CD14-positive monocyte (primary cell): ENCODE measurements at regions not wholly inside any gene's neighbourhood (a gene's known extent, or its start where the extent isn't known, plus 50 kb on each side); places are given as distances from the start of the nearest gene placed in this dataset.

Experiments used
- DNase-seq, 3 donors: peaks; one replicate each; pipeline ENCODE4 v3.0.0-alpha.2; 2011 to 2022
- H2AFZ ChIP-seq: 2 replicates; pipeline ENCODE4 v1.6.0; 2012; ENCODE audit warnings: mild to moderate bottlenecking, low read depth, low read length, inconsistent platforms; ENCODE audit not compliant: insufficient read depth, poor library complexity, severe bottlenecking
- H3K27ac ChIP-seq, 2 donors: 1 replicate in 1 of 2; 2 replicates in 1 of 2; pipeline ENCODE4 v1.5.1; 2012 to 2013; ENCODE audit warnings: low read length in 2 of 2, control low read depth in 1 of 2, inconsistent platforms in 1 of 2, low read depth in 1 of 2, mild to moderate bottlenecking in 1 of 2
- H3K27me3 ChIP-seq, 2 donors: one replicate each; pipeline versions ENCODE4 v1.6.0 to v1.6.1; 2011 to 2013; ENCODE audit warnings: low read length in 2 of 2; ENCODE audit not compliant: control insufficient read depth in 2 of 2, insufficient read depth in 2 of 2
- H3K36me3 ChIP-seq, 2 donors: replicated peaks in 1 of 2; 1 replicate in 1 of 2; 2 replicates in 1 of 2; pipeline versions ENCODE4 v1.5.1 to v1.6.1; 2012 to 2013; ENCODE audit warnings: low read length in 2 of 2, control low read depth in 1 of 2, inconsistent platforms in 1 of 2, mild to moderate bottlenecking in 1 of 2; ENCODE audit not compliant: insufficient read depth in 2 of 2, control insufficient read depth in 1 of 2
- H3K4me1 ChIP-seq, 2 donors: 1 replicate in 1 of 2; 2 replicates in 1 of 2; pipeline versions ENCODE4 v1.5.1 to v1.6.1; 2012 to 2013; ENCODE audit warnings: low read length in 2 of 2, control low read depth in 1 of 2, inconsistent platforms in 1 of 2, mild to moderate bottlenecking in 1 of 2, moderate library complexity in 1 of 2; ENCODE audit not compliant: insufficient read depth in 2 of 2, control insufficient read depth in 1 of 2
- H3K4me2 ChIP-seq: replicated peaks from 2 replicates; pipeline ENCODE3; 2012; ENCODE audit warnings: low read length, moderate library complexity, mild to moderate bottlenecking; ENCODE audit not compliant: poor library complexity, severe bottlenecking; ENCODE audit errors: extremely low read depth
- H3K4me3 ChIP-seq, 3 experiments: fragments of 200-600 bp in 1 of 3; sonication (generic) in 1 of 3; replicated peaks in 1 of 3; 1 replicate in 2 of 3; 2 replicates in 1 of 3; pipeline ENCODE4 v1.5.1; 2011 to 2013; ENCODE audit warnings: low read length in 3 of 3, mild to moderate bottlenecking in 3 of 3, control low read depth in 2 of 3, low read depth in 2 of 3, inconsistent platforms in 1 of 3, moderate library complexity in 1 of 3
- H3K79me2 ChIP-seq: 2 replicates; pipeline ENCODE4 v1.6.0; 2012; ENCODE audit warnings: mild to moderate bottlenecking, control low read depth, inconsistent platforms, low read length, moderate library complexity; ENCODE audit not compliant: insufficient read depth
- H3K9ac ChIP-seq: 2 replicates; pipeline ENCODE4 v1.6.0; 2017; ENCODE audit warnings: low read length, mild to moderate bottlenecking; ENCODE audit not compliant: insufficient read depth, poor library complexity, severe bottlenecking
- H3K9me3 ChIP-seq, 2 donors: replicated peaks in 1 of 2; 1 replicate in 1 of 2; 2 replicates in 1 of 2; pipeline versions ENCODE4 v1.5.1 to v1.6.1; 2012 to 2013; ENCODE audit warnings: low read length in 2 of 2, control low read depth in 1 of 2; ENCODE audit not compliant: control insufficient read depth in 1 of 2, insufficient read depth in 1 of 2
- H4K20me1 ChIP-seq: 2 replicates; pipeline ENCODE4 v1.6.0; 2012; ENCODE audit warnings: mild to moderate bottlenecking, low read length, control low read depth, moderate library complexity; ENCODE audit not compliant: insufficient read depth
- H3K27ac Mint-ChIP-seq, 7 donors: one replicate each; pipeline ENCODE4 v1.8.0; 2020; ENCODE audit warnings: mild to moderate bottlenecking in 7 of 7, mixed read lengths in 7 of 7, moderate library complexity in 6 of 7, inconsistent platforms in 2 of 7
- H3K27me3 Mint-ChIP-seq, 3 donors: one replicate each; pipeline ENCODE4 v1.8.0; 2021 to 2022; ENCODE audit warnings: low read depth in 3 of 3, mild to moderate bottlenecking in 3 of 3, mixed read lengths in 3 of 3, moderate library complexity in 3 of 3, inconsistent platforms in 1 of 3
- H3K36me3 Mint-ChIP-seq, 2 donors: one replicate each; pipeline ENCODE4 v1.8.0; 2020; ENCODE audit warnings: mixed read lengths in 2 of 2, inconsistent platforms in 1 of 2, mild to moderate bottlenecking in 1 of 2
- H3K4me1 Mint-ChIP-seq: one replicate; pipeline ENCODE4 v1.8.0; 2020; ENCODE audit warnings: mild to moderate bottlenecking, mixed read lengths
- H3K4me3 Mint-ChIP-seq, 2 donors: one replicate each; pipeline ENCODE4 v1.8.0; 2020; ENCODE audit warnings: mild to moderate bottlenecking in 2 of 2, mixed read lengths in 2 of 2, moderate library complexity in 1 of 2
- H3K9me3 Mint-ChIP-seq, 7 donors: one replicate each; pipeline ENCODE4 v1.8.0; 2020 to 2022; ENCODE audit warnings: mixed read lengths in 7 of 7, mild to moderate bottlenecking in 6 of 7, moderate library complexity in 6 of 7, inconsistent platforms in 2 of 7
- WGBS: methylation state at CpG from one replicate; pipeline ENCODE4 v1.1.5; 2013; ENCODE audit warnings: missing lambda C conversion rate; ENCODE audit not compliant: insufficient coverage; 5-methylcytosine and 5-hydroxymethylcytosine counted together
- intact Hi-C, 2 donors: fragments of 100-400 bp; cut with micrococcal nuclease; formaldehyde crosslinking; loops; one replicate each; pipeline versions ENCODE4 v1.15.0 to v1.15.1; 2023
- TF ChIP-seq, protein P1 (sequence below): fragments of 200-600 bp; IDR thresholded peaks from one replicate; pipeline ENCODE4 v1.8.0; 2022; ENCODE audit warnings: antibody characterized with exemption, mild to moderate bottlenecking

DNA sequence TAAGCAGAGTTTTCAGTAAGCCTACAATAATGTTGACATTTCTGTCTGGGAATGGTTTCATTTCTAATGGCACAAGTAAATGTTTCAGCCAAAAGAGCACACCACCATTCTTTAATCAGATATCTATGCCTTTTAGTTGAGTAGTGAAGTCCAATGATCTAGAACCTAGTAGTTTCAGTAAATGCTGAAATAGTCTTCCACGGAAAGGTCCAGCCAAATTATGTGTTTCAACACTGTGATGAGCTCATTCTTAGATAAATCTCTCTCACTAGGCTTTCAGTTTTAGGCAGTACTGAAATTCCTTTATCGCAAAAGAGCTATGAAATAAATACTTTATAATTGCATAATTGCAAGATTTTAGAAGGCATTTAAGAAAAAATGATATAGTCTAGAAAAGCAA lies 816.8 kb upstream of the PCDH9 start:
- Histone ChIP-seq H3K27me3 (no peaks in the 10 kb centered on the region), H3K4me3 (no peak overlapping the region), H3K27ac (no peak overlapping the region), H3K36me3 (no peaks in the 10 kb centered on the region), H3K9me3 (no peaks in the 10 kb centered on the region), H3K4me1 (no peaks in the 10 kb centered on the region), H3K9ac (no peak overlapping the region), H3K79me2 (no peaks in the 10 kb centered on the region), H3K4me2 (no peak overlapping the region), H2AFZ (no peak overlapping the region), H4K20me1 (no peaks in the 10 kb centered on the region)
- no peaks in the 10 kb centered on the region for H3K4me1 Mint-ChIP-seq
- no peak overlapping the region for H3K27ac Mint-ChIP-seq
- no peak overlapping the region for H3K4me3 Mint-ChIP-seq
- peaks cover 0 to 1% (median 0%) of the 10 kb centered on the region in 3 donors for H3K27me3 Mint-ChIP-seq
- DNase-seq, result no peak
- intact Hi-C loops, result no loop called here
- no peaks in the 10 kb centered on the region for H3K36me3 Mint-ChIP-seq
- no CpG with 5 or more reads among the region's 2 CpGs for WGBS
- peaks cover 0 to 4% (median 2%) of the 10 kb centered on the region in 7 donors for H3K9me3 Mint-ChIP-seq
- TF ChIP-seq, protein P1, sequence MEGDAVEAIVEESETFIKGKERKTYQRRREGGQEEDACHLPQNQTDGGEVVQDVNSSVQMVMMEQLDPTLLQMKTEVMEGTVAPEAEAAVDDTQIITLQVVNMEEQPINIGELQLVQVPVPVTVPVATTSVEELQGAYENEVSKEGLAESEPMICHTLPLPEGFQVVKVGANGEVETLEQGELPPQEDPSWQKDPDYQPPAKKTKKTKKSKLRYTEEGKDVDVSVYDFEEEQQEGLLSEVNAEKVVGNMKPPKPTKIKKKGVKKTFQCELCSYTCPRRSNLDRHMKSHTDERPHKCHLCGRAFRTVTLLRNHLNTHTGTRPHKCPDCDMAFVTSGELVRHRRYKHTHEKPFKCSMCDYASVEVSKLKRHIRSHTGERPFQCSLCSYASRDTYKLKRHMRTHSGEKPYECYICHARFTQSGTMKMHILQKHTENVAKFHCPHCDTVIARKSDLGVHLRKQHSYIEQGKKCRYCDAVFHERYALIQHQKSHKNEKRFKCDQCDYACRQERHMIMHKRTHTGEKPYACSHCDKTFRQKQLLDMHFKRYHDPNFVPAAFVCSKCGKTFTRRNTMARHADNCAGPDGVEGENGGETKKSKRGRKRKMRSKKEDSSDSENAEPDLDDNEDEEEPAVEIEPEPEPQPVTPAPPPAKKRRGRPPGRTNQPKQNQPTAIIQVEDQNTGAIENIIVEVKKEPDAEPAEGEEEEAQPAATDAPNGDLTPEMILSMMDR, result no peak

DNA sequence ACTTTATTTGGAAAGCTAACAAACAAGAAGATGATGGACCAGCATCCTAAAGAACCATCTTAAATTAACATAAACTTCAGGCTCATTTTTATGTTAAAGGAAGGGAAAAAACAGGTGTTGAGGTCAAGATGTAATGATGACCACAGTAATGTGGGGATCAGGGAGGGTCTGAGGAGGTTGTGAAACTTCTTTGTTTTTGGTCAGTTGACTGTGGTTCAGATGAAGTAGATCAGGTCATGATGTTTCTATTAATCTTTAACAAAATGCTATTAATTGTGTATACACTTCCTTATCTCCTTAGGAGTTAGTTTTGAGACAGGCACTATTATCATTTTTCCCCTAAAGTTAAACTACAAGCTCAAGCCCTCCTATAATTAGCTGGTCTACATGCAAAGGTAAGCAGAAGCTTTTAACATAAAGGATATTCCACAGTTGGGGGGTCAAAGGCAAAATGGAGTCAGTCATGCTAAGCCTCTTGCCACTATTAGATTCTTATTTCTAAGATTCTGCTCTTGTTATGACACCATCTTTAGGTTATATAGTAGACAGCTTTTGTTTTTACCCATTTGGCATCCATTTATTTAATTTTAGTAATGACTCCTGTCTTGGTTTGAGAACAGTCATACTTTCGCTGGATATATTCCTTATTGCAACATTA lies 800.1 kb upstream of the PCDH9 start:
- TF ChIP-seq, protein P1, result no peak
- Mint-ChIP-seq H3K27me3 (no peaks in the 10 kb centered on the region), H3K4me1 (no peaks in the 10 kb centered on the region), H3K4me3 (no peak overlapping the region), H3K27ac (no peak overlapping the region), H3K36me3 (no peaks in the 10 kb centered on the region), H3K9me3 (peaks cover 0 to 5% (median 2%) of the 10 kb centered on the region in 7 donors)
- H4K20me1 ChIP-seq, result no peaks in the 10 kb centered on the region
- DNase-seq, result no peak
- H2AFZ ChIP-seq, result no peak overlapping the region
- H3K79me2 ChIP-seq, result no peaks in the 10 kb centered on the region
- no peak overlapping the region for H3K9ac ChIP-seq
- no peaks in the 10 kb centered on the region for H3K36me3 ChIP-seq
- peaks cover 0 to 2% of the 10 kb centered on the region in 2 donors for H3K9me3 ChIP-seq
- no peak overlapping the region for H3K4me2 ChIP-seq
- H3K4me1 ChIP-seq, result no peaks in the 10 kb centered on the region
- WGBS, result no CpG with 5 or more reads among the region's 1 CpG
- H3K4me3 ChIP-seq, result no peak overlapping the region
- intact Hi-C loops, result no loop called here
- no peaks in the 10 kb centered on the region for H3K27me3 ChIP-seq
- no peak overlapping the region for H3K27ac ChIP-seq
